H9 (cell line): ENCODE measurements at regions not wholly inside any gene's neighbourhood (a gene's known extent, or its start where the extent isn't known, plus 50 kb on each side); places are given as distances from the start of the nearest gene placed in this dataset.

Experiments used
- DNase-seq: peaks from one replicate; pipeline ENCODE4 v3.0.0-alpha.2; 2017
- H2AFZ ChIP-seq: one replicate; pipeline ENCODE4 v1.6.1; 2013; ENCODE audit warnings: mild to moderate bottlenecking, low read length, control low read depth, moderate library complexity
- H2AK5ac ChIP-seq: 2 replicates; pipeline ENCODE4 v1.6.1; 2013; ENCODE audit warnings: low read length, control low read depth, mixed read lengths; ENCODE audit not compliant: insufficient read length
- H2BK120ac ChIP-seq: one replicate; pipeline ENCODE4 v1.6.1; 2013; ENCODE audit warnings: low read depth, mild to moderate bottlenecking, low read length, control low read depth, inconsistent platforms; ENCODE audit not compliant: poor library complexity, severe bottlenecking
- H2BK12ac ChIP-seq: 2 replicates; pipeline ENCODE4 v1.6.1; 2013; ENCODE audit warnings: low read length, control low read depth, mixed read lengths, low read depth; ENCODE audit not compliant: insufficient read length
- H2BK15ac ChIP-seq: 2 replicates; pipeline ENCODE4 v1.6.1; 2013; ENCODE audit warnings: low read depth, low read length, control low read depth
- H2BK20ac ChIP-seq: one replicate; pipeline ENCODE4 v1.6.1; 2013; ENCODE audit warnings: low read depth, mild to moderate bottlenecking, low read length, control low read depth, inconsistent platforms; ENCODE audit not compliant: poor library complexity, severe bottlenecking
- H2BK5ac ChIP-seq: 2 replicates; pipeline ENCODE4 v1.6.1; 2013; ENCODE audit warnings: low read length, control low read depth, mixed read lengths; ENCODE audit not compliant: insufficient read length
- H3K14ac ChIP-seq: 2 replicates; pipeline ENCODE4 v1.6.1; 2013; ENCODE audit warnings: low read length, control low read depth; ENCODE audit not compliant: insufficient read depth
- H3K18ac ChIP-seq: 2 replicates; pipeline ENCODE4 v1.6.1; 2013; ENCODE audit warnings: low read depth, mild to moderate bottlenecking, mixed read lengths, low read length, control low read depth; ENCODE audit not compliant: insufficient read length
- H3K23ac ChIP-seq: 2 replicates; pipeline ENCODE4 v1.6.1; 2013; ENCODE audit warnings: low read length, control low read depth, mixed read lengths, low read depth; ENCODE audit not compliant: insufficient read length
- H3K23me2 ChIP-seq: 2 replicates; pipeline ENCODE4 v1.6.1; 2013; ENCODE audit warnings: low read depth, mild to moderate bottlenecking, mixed read lengths, low read length, control low read depth; ENCODE audit not compliant: insufficient read length, poor library complexity, severe bottlenecking
- H3K27ac ChIP-seq: 2 replicates; pipeline ENCODE4 v1.5.1; 2013; ENCODE audit warnings: low read length, control low read depth, mixed read lengths, low read depth; ENCODE audit not compliant: insufficient read length
- H3K27me3 ChIP-seq: 2 replicates; pipeline ENCODE4 v1.6.1; 2013; ENCODE audit warnings: low read length, control low read depth, inconsistent platforms; ENCODE audit not compliant: insufficient read depth
- H3K4ac ChIP-seq: 2 replicates; pipeline ENCODE4 v1.6.1; 2013; ENCODE audit warnings: low read depth, mild to moderate bottlenecking, control low read depth, inconsistent platforms, low read length, moderate library complexity
- H3K4me1 ChIP-seq: 2 replicates; pipeline ENCODE4 v1.6.1; 2013; ENCODE audit warnings: low read length, control low read depth, inconsistent platforms; ENCODE audit not compliant: insufficient read depth
- H3K4me2 ChIP-seq: 2 replicates; pipeline ENCODE4 v1.6.1; 2013; ENCODE audit warnings: low read length, control low read depth, mixed read lengths; ENCODE audit not compliant: insufficient read length, insufficient read depth
- H3K56ac ChIP-seq: 2 replicates; pipeline ENCODE4 v1.6.1; 2013; ENCODE audit warnings: low read depth, mild to moderate bottlenecking, mixed read lengths, low read length, control low read depth; ENCODE audit not compliant: insufficient read length
- H3K79me1 ChIP-seq: 2 replicates; pipeline ENCODE4 v1.6.1; 2013; ENCODE audit warnings: low read depth, mild to moderate bottlenecking, moderate library complexity, low read length, control low read depth, inconsistent platforms; ENCODE audit not compliant: insufficient read depth, poor library complexity, severe bottlenecking
- H3K79me2 ChIP-seq: 2 replicates; pipeline ENCODE4 v1.6.1; 2013; ENCODE audit warnings: low read length, control low read depth, inconsistent platforms; ENCODE audit not compliant: insufficient read depth
- H3K9ac ChIP-seq: 2 replicates; pipeline ENCODE4 v1.6.1; 2013; ENCODE audit warnings: low read length, control low read depth, mixed read lengths; ENCODE audit not compliant: insufficient read length; ENCODE audit errors: extremely low read depth
- H3K9me3 ChIP-seq: one replicate; pipeline ENCODE4 v1.6.1; 2013; ENCODE audit warnings: low read depth, low read length, inconsistent platforms; ENCODE audit not compliant: control insufficient read depth
- H3T11ph ChIP-seq: one replicate; pipeline ENCODE4 v1.6.1; 2013; ENCODE audit warnings: mild to moderate bottlenecking, low read length, control low read depth, inconsistent platforms
- H4K20me1 ChIP-seq: one replicate; pipeline ENCODE4 v1.6.1; 2013; ENCODE audit not compliant: control insufficient read depth, insufficient read length, insufficient read depth
- H4K5ac ChIP-seq: 2 replicates; pipeline ENCODE4 v1.6.1; 2013; ENCODE audit warnings: low read depth, mild to moderate bottlenecking, mixed read lengths, low read length, control low read depth; ENCODE audit not compliant: insufficient read length
- H4K8ac ChIP-seq: replicated peaks from 2 replicates; pipeline ENCODE4 v1.6.1; 2013; ENCODE audit warnings: low read length, control low read depth, mixed read lengths, low read depth; ENCODE audit not compliant: insufficient read length
- H4K91ac ChIP-seq: 2 replicates; pipeline ENCODE4 v1.6.1; 2013; ENCODE audit warnings: low read depth, mild to moderate bottlenecking, moderate library complexity, mixed read lengths, low read length, control low read depth; ENCODE audit not compliant: insufficient read length
- H3K27ac Mint-ChIP-seq, 3 experiments: 2 replicates in 2 of 3; 3 replicates in 1 of 3; pipeline ENCODE4 v1.8.0; 2020 to 2021; ENCODE audit warnings: mixed read lengths in 3 of 3, mild to moderate bottlenecking in 1 of 3, moderate library complexity in 1 of 3
- H3K27me3 Mint-ChIP-seq: 2 replicates; pipeline ENCODE4 v1.8.0; 2021; ENCODE audit warnings: low read depth, mild to moderate bottlenecking, moderate library complexity, mixed read lengths
- H3K36me3 Mint-ChIP-seq, 3 experiments: 2 replicates in 2 of 3; 3 replicates in 1 of 3; pipeline ENCODE4 v1.8.0; 2020 to 2021; ENCODE audit warnings: low read depth in 3 of 3, mixed read lengths in 3 of 3; ENCODE audit not compliant: insufficient read depth in 1 of 3
- H3K4me1 Mint-ChIP-seq, 2 experiments: 2 replicates each; pipeline ENCODE4 v1.8.0; 2020; ENCODE audit warnings: mixed read lengths in 2 of 2
- H3K4me3 Mint-ChIP-seq, 2 experiments: 2 replicates in 1 of 2; 3 replicates in 1 of 2; pipeline ENCODE4 v1.8.0; 2020 to 2021; ENCODE audit warnings: mild to moderate bottlenecking in 2 of 2, mixed read lengths in 2 of 2, moderate library complexity in 1 of 2
- H3K9me3 Mint-ChIP-seq, 2 experiments: 2 replicates in 1 of 2; 3 replicates in 1 of 2; pipeline ENCODE4 v1.8.0; 2020; ENCODE audit warnings: mild to moderate bottlenecking in 2 of 2, mixed read lengths in 2 of 2, moderate library complexity in 1 of 2
- WGBS: extraction: QIAGEN DNeasy Blood & Tissue Kit; methylation state at CpG from one replicate; pipeline ENCODE4 v1.1.7; 2013; ENCODE audit warnings: missing lambda C conversion rate, low lambda C conversion rate, mixed read lengths; ENCODE audit not compliant: insufficient read length; ENCODE audit errors: extremely low coverage; 5-methylcytosine and 5-hydroxymethylcytosine counted together
- TF ChIP-seq, protein P1 (sequence below): fragments of 200-600 bp; sonication (generic); conservative IDR thresholded peaks from 3 replicates; pipeline ENCODE4 v1.8.0; 2021; ENCODE audit warnings: antibody characterized with exemption, mild to moderate bottlenecking

DNA sequence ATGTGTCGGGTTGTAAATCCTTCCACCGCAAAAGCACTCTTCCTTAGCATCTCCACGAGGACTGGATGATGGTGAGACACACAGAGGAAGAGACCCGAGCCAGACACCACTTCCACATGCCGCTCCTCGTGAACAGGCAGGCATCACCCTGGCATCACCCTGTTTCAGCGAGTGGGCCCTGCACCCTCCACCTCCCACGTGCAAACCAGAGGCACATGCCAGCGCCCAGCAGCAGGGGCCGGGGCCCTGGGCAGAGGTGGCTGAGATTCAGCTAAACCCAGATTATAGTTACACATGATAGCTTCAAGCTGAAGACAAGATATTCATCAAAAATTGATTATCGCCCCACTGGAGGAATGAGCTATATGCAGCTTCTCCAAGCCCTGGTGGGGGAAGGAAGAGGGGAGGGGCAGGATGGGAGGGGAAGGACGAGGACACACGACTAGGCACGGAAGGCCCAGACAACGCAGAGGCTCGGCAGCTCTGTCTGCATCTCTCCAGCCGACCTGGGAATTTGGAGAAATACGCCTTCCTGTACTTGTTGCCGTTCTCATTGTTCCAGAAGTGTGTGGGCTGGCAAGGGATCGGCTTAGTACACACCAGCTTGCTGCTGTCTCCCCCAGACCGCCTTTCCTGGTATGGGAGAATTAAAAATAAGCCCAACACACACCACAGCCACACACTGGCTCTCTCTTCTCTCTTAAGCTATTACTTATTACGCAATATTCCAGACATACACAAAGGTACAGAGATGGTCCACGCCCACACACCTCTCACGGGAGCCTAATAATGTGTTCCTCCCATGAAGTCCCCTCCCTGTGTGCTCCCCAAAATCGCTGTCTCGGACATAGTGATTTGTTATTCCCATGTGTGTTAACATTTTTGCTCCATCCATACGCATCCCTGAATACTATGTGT, 50.4 kb upstream of the ZNF354A start:
- no peak overlapping the region for H2BK12ac ChIP-seq
- H3K27me3 Mint-ChIP-seq, result no peaks in the 10 kb centered on the region; the same call in 1 of the 2 replicates
- H4K8ac ChIP-seq, result no peak overlapping the region
- no peaks in the 10 kb centered on the region for H3K23me2 ChIP-seq
- no CpG with 5 or more reads among the region's 27 CpGs for WGBS
- TF ChIP-seq, protein P1, sequence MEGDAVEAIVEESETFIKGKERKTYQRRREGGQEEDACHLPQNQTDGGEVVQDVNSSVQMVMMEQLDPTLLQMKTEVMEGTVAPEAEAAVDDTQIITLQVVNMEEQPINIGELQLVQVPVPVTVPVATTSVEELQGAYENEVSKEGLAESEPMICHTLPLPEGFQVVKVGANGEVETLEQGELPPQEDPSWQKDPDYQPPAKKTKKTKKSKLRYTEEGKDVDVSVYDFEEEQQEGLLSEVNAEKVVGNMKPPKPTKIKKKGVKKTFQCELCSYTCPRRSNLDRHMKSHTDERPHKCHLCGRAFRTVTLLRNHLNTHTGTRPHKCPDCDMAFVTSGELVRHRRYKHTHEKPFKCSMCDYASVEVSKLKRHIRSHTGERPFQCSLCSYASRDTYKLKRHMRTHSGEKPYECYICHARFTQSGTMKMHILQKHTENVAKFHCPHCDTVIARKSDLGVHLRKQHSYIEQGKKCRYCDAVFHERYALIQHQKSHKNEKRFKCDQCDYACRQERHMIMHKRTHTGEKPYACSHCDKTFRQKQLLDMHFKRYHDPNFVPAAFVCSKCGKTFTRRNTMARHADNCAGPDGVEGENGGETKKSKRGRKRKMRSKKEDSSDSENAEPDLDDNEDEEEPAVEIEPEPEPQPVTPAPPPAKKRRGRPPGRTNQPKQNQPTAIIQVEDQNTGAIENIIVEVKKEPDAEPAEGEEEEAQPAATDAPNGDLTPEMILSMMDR, result no peak
- no peak overlapping the region for H3K56ac ChIP-seq
- H3K27ac Mint-ChIP-seq, result no peak overlapping the region
- no peaks in the 10 kb centered on the region for H3K79me2 ChIP-seq
- peaks cover 6 to 71% of the 10 kb centered on the region in 2 experiments for H3K9me3 Mint-ChIP-seq
- no peak overlapping the region for H3K4me2 ChIP-seq
- H3K4me1 Mint-ChIP-seq, result peaks cover 0 to 3% of the 10 kb centered on the region in 2 experiments; a peak in 1 of 4 replicates
- no peak overlapping the region for H4K91ac ChIP-seq
- no peak overlapping the region for H3K18ac ChIP-seq
- H3K36me3 Mint-ChIP-seq, result no peaks in the 10 kb centered on the region; a peak in 1 of 7 replicates
- H3K27me3 ChIP-seq, result no peaks in the 10 kb centered on the region
- no peak overlapping the region for H3K4ac ChIP-seq
- no peaks in the 10 kb centered on the region for H4K20me1 ChIP-seq
- no peak overlapping the region for H3K27ac ChIP-seq
- no peak overlapping the region for H3K9ac ChIP-seq
- no peak overlapping the region for H4K5ac ChIP-seq
- H2BK120ac ChIP-seq, result no peak overlapping the region
- H2BK20ac ChIP-seq, result no peak overlapping the region
- H2AK5ac ChIP-seq, result no peak overlapping the region
- no peaks in the 10 kb centered on the region for H3K79me1 ChIP-seq
- no peaks in the 10 kb centered on the region for H3K9me3 ChIP-seq
- no peak overlapping the region for H2BK15ac ChIP-seq
- H3K4me3 Mint-ChIP-seq, result no peak overlapping the region
- no peak overlapping the region for H3T11ph ChIP-seq
- no peak overlapping the region for H3K23ac ChIP-seq
- no peak overlapping the region for H2AFZ ChIP-seq
- no peak for DNase-seq
- H3K4me1 ChIP-seq, result no peaks in the 10 kb centered on the region
- H3K14ac ChIP-seq, result no peak overlapping the region
- H2BK5ac ChIP-seq, result no peak overlapping the region
